Adipocyte (in vitro differentiated cells): ENCODE measurements at regions not wholly inside any gene's neighbourhood (a gene's known extent, or its start where the extent isn't known, plus 50 kb on each side); places are given as distances from the start of the nearest gene placed in this dataset.

Experiments used
- DNase-seq: peaks from one replicate; pipeline ENCODE4 v3.0.0-alpha.2; 2015; ENCODE audit warnings: low read depth
- H3K27me3 ChIP-seq: replicated peaks from 2 replicates; pipeline ENCODE4 v1.7.0; 2013; ENCODE audit warnings: mild to moderate bottlenecking, low read length, moderate library complexity; ENCODE audit not compliant: control insufficient read depth, insufficient read depth
- H3K36me3 ChIP-seq: 2 replicates; pipeline ENCODE4 v1.7.0; 2013; ENCODE audit warnings: low read length, mild to moderate bottlenecking, moderate library complexity; ENCODE audit not compliant: control insufficient read depth, insufficient read depth, severe bottlenecking
- H3K4me1 ChIP-seq: 2 replicates; pipeline ENCODE4 v1.7.0; 2013; ENCODE audit warnings: mild to moderate bottlenecking, low read length, moderate library complexity; ENCODE audit not compliant: control insufficient read depth, insufficient read depth
- H3K4me3 ChIP-seq: 2 replicates; pipeline ENCODE4 v1.7.0; 2013; ENCODE audit warnings: mild to moderate bottlenecking, low read length, moderate library complexity
- H3K9ac ChIP-seq: 2 replicates; pipeline ENCODE4 v1.7.0; 2013; ENCODE audit warnings: mild to moderate bottlenecking, low read length, moderate library complexity
- H3K9me3 ChIP-seq: 2 replicates; pipeline ENCODE4 v1.7.0; 2013; ENCODE audit warnings: mild to moderate bottlenecking, low read length, moderate library complexity; ENCODE audit not compliant: control insufficient read depth

GRCh38 chr2:118529908-118530599 is 317.4 kb downstream of the EN1 start:
- DNase-seq, result no peak
- Histone ChIP-seq H3K36me3 (no peaks in the 10 kb centered on the region), H3K9ac (no peak overlapping the region), H3K4me3 (no peak overlapping the region), H3K4me1 (no peaks in the 10 kb centered on the region), H3K27me3 (peaks cover 34% of the 10 kb centered on the region), H3K9me3 (peaks cover 25% of the 10 kb centered on the region)

- DNase-seq, result no peak
- H3K4me3 ChIP-seq, result no peak overlapping the region
- H3K27me3 ChIP-seq, result peaks cover 31% of the 10 kb centered on the region
- H3K9me3 ChIP-seq, result peaks cover 45% of the 10 kb centered on the region
- H3K9ac ChIP-seq, result no peak overlapping the region
- H3K4me1 ChIP-seq, result no peaks in the 10 kb centered on the region
- H3K36me3 ChIP-seq, result no peaks in the 10 kb centered on the region
These were observed 319.9 kb downstream of the EN1 start for GRCh38 chr2:118527571-118527970.

- no peak for DNase-seq
These were observed 322.1 kb downstream of the EN1 start for GRCh38 chr2:118525346-118525745.

GRCh38 chr2:118524911-118525310 is 322.5 kb downstream of the EN1 start:
- peaks cover 72% of the 10 kb centered on the region for H3K9me3 ChIP-seq
- no peaks in the 10 kb centered on the region for H3K36me3 ChIP-seq
- peaks cover 31% of the 10 kb centered on the region for H3K27me3 ChIP-seq
- no peak overlapping the region for H3K4me3 ChIP-seq
- H3K4me1 ChIP-seq, result no peaks in the 10 kb centered on the region
- no peak for DNase-seq
- H3K9ac ChIP-seq, result no peak overlapping the region

More at GRCh38 chr2:118525346-118525745, 322.1 kb downstream of the EN1 start:
- Histone ChIP-seq H3K4me3 (no peak overlapping the region), H3K36me3 (no peaks in the 10 kb centered on the region), H3K27me3 (peaks cover 31% of the 10 kb centered on the region), H3K4me1 (no peaks in the 10 kb centered on the region), H3K9me3 (peaks cover 68% of the 10 kb centered on the region), H3K9ac (no peak overlapping the region)

GRCh38 chr2:118523761-118524160 is 323.7 kb downstream of the EN1 start:
- DNase-seq, result no peak

GRCh38 chr2:118521960-118522359 is 325.5 kb downstream of the EN1 start:
- no peaks in the 10 kb centered on the region for H3K36me3 ChIP-seq
- peaks cover 84% of the 10 kb centered on the region for H3K9me3 ChIP-seq
- DNase-seq, result no peak
- H3K27me3 ChIP-seq, result peaks cover 9% of the 10 kb centered on the region
- no peaks in the 10 kb centered on the region for H3K4me1 ChIP-seq
- no peak overlapping the region for H3K9ac ChIP-seq
- H3K4me3 ChIP-seq, result no peak overlapping the region

More at GRCh38 chr2:118523761-118524160, 323.7 kb downstream of the EN1 start:
- H3K9me3 ChIP-seq, result peaks cover 83% of the 10 kb centered on the region
- no peaks in the 10 kb centered on the region for H3K36me3 ChIP-seq
- H3K9ac ChIP-seq, result no peak overlapping the region
- H3K27me3 ChIP-seq, result peaks cover 26% of the 10 kb centered on the region
- H3K4me3 ChIP-seq, result no peak overlapping the region
- H3K4me1 ChIP-seq, result no peaks in the 10 kb centered on the region

GRCh38 chr2:118521272-118521671 is 326.2 kb downstream of the EN1 start:
- peaks cover 86% of the 10 kb centered on the region for H3K9me3 ChIP-seq
- no peak overlapping the region for H3K4me3 ChIP-seq
- DNase-seq, result no peak
- no peaks in the 10 kb centered on the region for H3K36me3 ChIP-seq
- H3K27me3 ChIP-seq, result peaks cover 2% of the 10 kb centered on the region
- no peak overlapping the region for H3K9ac ChIP-seq
- H3K4me1 ChIP-seq, result no peaks in the 10 kb centered on the region

GRCh38 chr2:118520246-118520645 is 327.2 kb downstream of the EN1 start:
- no peaks in the 10 kb centered on the region for H3K4me1 ChIP-seq
- H3K4me3 ChIP-seq, result no peak overlapping the region
- H3K9ac ChIP-seq, result no peak overlapping the region
- H3K36me3 ChIP-seq, result no peaks in the 10 kb centered on the region
- H3K27me3 ChIP-seq, result no peaks in the 10 kb centered on the region
- H3K9me3 ChIP-seq, result peaks cover 85% of the 10 kb centered on the region
- no peak for DNase-seq

GRCh38 chr2:118519511-118519910 is 327.9 kb downstream of the EN1 start:
- Histone ChIP-seq H3K9me3 (peaks cover 91% of the 10 kb centered on the region), H3K4me3 (no peak overlapping the region), H3K9ac (no peak overlapping the region), H3K27me3 (no peaks in the 10 kb centered on the region), H3K36me3 (no peaks in the 10 kb centered on the region), H3K4me1 (no peaks in the 10 kb centered on the region)
- no peak for DNase-seq

- Histone ChIP-seq H3K36me3 (no peaks in the 10 kb centered on the region), H3K4me3 (no peak overlapping the region), H3K27me3 (peaks cover 6% of the 10 kb centered on the region)
These were observed 336.6 kb downstream of the EN1 start for GRCh38 chr2:118510807-118511206.

GRCh38 chr2:118509319-118510004 is 338.0 kb downstream of the EN1 start:
- no peaks in the 10 kb centered on the region for H3K36me3 ChIP-seq
- peaks cover 56% of the 10 kb centered on the region for H3K9me3 ChIP-seq
- no peak overlapping the region for H3K9ac ChIP-seq
- no peak for DNase-seq
- H3K4me3 ChIP-seq, result no peak overlapping the region
- H3K27me3 ChIP-seq, result peaks cover 6% of the 10 kb centered on the region
- no peaks in the 10 kb centered on the region for H3K4me1 ChIP-seq

More at GRCh38 chr2:118510807-118511206, 336.6 kb downstream of the EN1 start:
- H3K9me3 ChIP-seq, result peaks cover 56% of the 10 kb centered on the region
- DNase-seq, result no peak
- no peak overlapping the region for H3K9ac ChIP-seq
- no peaks in the 10 kb centered on the region for H3K4me1 ChIP-seq
